ENCODE measurements at regions not wholly inside any gene's neighbourhood (a gene's known extent, or its start where the extent isn't known, plus 50 kb on each side); places are given as distances from the start of the nearest gene placed in this dataset.
"Not testable (repeated sequence)": the region's sequence is repeated elsewhere in the genome, so short reads cannot be mapped to it uniquely, and the experiment has no call there.

DNA sequence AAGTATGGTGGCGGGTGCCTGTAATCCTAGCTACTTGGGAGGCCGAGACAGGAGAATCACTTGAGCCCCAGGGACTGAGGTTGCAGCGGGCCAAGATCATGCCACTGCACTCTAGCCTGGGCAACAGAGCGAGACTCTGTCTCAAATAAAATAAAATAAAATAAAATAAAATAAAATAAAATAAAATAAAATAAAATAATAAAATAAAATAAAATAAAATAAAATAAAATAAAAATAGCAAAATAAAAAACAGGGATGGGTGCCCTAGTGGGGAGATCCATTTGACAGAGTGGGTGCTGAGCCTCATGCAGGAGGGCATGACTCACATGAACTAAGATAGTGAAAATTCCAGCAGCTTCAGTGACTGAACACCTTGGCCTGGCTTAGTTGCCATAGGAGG, 460.7 kb downstream of the PLPP3 start:
- DNase-seq (ENCODE audit: low spot score), result not testable (repeated sequence)

DNA sequence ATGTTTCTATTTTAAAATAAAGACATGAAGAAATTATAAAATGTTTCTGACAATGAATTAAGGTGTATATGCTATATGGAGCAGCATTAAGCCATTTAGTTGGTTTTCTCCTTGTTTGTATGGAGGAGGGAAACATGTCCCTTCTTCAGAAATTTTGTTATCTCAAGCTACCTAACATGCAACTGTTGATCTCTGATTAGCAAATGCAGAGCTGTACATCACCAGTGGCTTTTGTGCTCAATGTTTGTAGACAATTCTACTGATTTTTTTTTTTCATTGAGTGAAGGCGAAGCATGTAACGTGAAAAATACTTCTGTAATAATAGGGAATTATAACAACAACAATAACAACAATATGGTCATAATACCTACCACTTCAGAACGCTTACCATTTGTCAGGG, 463.7 kb downstream of the PLPP3 start:
- no peak for DNase-seq (ENCODE audit: low spot score)

- DNase-seq (ENCODE audit: low spot score), result no peak
Measured at GRCh38 chr1:56113679-56114078, 465.7 kb downstream of the PLPP3 start.

DNA sequence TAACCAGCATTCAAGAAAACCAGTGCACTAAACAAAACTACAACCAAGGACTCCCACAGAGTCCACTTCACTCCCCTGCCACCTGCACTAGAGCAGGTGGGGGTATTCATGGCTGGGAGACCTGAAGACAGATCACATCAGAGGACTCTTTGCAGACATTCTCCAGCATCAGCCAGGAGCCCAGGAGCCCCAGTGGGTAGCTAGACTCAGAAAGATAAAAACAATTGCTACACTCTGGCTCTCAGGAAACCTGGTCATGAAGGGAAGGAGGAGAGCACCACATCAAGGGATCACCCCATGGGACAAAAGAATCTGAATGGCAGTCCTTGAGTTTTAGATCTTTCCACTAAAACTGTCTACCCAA, 472.1 kb downstream of the PLPP3 start:
- DNase-seq (ENCODE audit: low spot score), result no peak

- no peak for DNase-seq (ENCODE audit: low spot score)
Measured at GRCh38 chr1:56106531-56107274, 472.7 kb downstream of the PLPP3 start.

DNA sequence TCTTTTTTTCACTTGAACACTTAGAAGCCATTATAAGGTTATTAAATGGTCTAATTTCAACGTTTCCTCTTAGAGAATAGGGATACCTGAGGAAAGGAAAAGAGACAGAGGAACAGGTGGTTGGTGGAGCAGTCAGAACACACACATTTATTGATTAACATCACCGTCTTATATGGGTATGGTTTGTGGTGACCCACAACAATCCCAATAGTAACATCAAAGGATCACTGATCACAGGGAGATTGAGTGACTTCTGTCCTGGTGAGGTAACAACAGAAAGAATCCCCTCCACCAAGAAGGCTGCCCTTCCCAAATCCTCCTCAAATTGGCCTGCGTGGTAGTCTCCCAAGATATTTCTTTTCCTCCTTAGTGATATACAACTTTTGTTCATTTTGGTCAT, 474.0 kb downstream of the PLPP3 start:
- no peak for DNase-seq (ENCODE audit: low spot score)

DNA sequence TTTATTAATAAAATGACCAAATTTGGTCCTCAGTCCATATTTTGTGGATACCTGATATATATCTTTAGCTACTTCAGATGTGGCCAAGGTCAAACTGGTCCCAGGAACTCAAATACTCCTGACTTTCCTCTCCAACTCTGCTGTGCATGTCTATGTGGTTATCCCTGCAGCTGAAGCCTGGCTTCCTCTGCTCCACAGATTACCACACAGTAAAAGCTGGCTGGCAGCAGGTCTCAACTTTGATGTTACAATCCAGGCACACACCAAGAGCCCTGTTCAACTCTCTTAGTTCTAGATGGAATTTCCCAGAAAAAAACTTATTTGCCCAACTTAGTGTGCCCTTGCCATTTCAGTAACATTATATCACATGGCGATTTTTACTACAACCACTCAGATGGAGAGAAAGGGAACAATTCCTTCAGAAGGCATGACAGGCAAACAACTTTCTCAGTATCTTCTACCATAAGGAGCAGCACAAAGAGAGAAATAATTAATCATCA, 479.5 kb downstream of the PLPP3 start:
- DNase-seq (ENCODE audit: low spot score), result no peak

DNA sequence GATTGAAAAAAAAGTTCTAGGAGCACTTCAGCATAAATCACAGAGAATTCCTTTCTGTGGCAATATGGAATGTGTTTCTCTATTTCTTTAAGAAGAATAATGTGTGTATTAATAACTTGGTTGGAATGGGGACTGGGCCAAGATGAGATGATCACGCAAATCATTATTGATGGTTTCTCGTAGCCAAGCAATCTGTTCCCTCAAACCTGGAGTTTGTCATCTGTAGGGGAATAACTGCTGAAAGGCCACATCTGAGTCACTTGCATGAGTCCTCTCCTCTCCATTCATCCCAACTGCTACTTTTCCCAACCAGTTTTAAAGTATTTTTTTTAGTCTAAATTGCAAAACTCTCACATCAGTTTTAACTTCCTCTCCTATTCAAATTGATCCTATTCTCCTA, 480.4 kb downstream of the PLPP3 start:
- DNase-seq (ENCODE audit: low spot score), result no peak

DNA sequence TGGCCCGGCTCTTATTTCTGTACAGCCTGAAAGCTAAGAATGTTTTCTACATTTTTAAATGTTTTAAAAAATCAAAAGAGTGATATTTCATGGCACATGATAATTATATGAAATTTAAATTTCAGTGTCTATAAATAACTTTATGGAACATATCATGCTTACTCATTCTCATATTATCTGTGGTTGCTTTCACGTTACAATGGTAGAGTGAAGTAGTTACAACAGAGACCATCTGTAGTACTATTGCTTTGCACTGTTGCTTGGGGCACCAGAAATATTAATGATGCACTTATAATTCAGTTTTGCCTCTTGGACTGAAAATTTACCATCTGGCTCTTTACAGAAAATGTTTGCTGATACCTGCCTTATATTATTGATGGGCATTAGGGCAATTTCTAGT, 481.6 kb downstream of the PLPP3 start:
- DNase-seq (ENCODE audit: low spot score), result no peak

DNA sequence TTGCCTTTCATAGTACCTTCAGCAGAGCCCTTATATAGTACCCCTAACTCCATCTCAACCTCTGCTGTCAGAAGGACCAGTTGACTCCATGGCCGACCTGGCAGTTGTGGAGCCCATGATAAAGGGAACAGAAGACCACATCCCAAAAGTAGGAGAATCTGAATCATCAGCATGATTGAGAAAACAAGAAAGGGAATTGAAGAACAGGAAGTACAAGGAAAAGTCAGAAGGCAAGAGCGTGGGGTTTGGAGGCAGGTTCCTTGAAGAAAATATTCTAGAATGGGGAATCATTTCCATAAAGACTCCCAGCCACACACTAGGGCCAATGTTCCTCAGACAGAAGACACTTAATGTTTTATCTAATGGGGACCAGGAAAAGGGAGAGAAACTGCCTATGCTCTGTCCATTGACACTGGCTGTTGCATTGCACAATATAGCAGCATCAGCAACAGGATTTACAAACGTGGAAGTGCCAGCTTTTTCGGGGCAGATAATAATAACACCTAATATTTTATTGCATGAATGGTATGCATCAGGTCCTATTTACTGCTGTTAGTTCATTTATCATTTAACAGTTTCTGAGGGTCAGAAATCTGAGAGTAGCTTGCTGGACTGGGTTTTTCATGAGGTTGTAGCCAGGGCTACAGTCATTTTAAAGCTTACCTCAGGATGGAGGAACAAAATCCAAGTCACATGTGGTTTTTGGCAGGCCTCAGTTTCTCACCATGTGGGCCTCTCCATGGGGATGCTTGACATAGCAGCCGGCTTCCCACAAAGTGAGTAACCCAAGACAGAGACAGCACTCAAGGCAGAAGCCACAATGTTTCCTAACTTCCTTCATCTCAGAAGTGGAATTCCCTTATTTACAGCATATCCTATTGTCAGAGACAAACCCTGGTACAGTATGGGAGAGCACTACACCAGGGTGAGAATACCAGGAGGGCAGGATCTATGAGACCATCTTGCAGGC, 483.4 kb downstream of the PLPP3 start:
- DNase-seq (ENCODE audit: low spot score), result no peak

GRCh38 chr1:56094168-56094567, 485.2 kb downstream of the PLPP3 start:
- no peak for DNase-seq (ENCODE audit: low spot score)

- no peak for DNase-seq (ENCODE audit: low spot score)
Measured at GRCh38 chr1:56092684-56093570, 486.4 kb downstream of the PLPP3 start.

- not testable (repeated sequence) for DNase-seq (ENCODE audit: low spot score)
Measured at GRCh38 chr1:56089826-56090225, 489.5 kb downstream of the PLPP3 start.

- DNase-seq (ENCODE audit: low spot score), result no peak
Measured at GRCh38 chr1:56084246-56084645, 495.1 kb downstream of the PLPP3 start.

- DNase-seq (ENCODE audit: low spot score), result no peak
Measured at GRCh38 chr1:56081736-56082135, 497.6 kb downstream of the PLPP3 start.

DNA sequence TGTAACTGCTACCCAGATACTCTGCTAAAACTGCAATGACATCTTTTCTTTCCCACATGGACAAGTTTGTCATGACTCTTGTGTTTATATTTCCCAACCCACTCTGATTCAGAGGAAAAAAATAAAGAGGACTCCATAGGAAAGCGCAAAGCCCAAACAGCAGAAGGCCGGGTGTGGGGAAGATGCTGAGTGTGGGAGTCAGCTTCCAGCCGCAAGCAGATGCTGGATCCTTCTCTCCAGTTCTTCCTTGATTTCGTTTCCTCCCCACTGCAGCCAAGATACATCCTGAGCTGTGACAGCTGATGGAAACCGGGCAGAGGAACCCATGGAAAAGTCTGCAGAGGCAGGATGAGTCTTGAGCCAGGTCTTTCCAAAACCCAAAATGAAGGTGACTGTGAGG, 498.2 kb downstream of the PLPP3 start:
- DNase-seq (ENCODE audit: low spot score), result no peak

DNA sequence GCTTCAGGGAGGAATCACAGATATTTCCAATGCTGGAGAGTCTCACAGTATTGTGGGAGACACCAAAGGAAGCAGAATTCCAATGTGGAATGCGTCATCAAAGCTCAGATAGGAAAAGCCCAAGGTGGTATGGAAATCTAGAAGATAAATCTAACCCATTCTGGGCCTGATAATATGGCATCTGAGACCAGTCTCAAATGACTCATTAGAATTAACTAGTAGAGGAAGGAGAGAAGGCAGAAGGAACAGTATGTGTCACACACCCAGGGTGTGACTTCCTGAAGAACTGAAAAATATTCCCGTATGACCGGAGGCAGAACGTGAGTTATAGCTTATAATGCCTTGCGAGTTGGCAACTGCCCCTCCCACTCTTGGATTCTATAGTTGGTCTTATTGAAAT, 499.2 kb downstream of the PLPP3 start:
- DNase-seq (ENCODE audit: low spot score), result no peak

DNA sequence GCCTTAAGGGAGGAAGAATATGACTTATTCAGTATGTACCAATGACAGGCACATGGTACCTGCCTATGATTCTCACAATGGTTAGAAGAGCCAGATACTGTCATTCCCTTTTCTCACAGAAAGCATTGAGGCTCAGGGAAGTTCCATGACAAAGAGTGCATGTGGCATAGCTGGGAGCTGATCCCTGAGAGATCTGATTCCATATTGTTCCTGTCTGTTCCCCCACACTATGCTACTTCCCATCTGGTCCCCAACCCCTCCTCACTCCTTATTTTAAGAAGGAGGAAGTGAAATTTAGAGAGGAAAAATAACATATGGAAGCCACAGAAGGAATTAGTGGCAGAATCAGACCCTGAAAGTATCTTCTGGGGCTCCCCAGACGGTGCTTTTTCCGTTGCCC, 500.0 kb downstream of the PLPP3 start:
- DNase-seq (ENCODE audit: low spot score), result no peak

DNA sequence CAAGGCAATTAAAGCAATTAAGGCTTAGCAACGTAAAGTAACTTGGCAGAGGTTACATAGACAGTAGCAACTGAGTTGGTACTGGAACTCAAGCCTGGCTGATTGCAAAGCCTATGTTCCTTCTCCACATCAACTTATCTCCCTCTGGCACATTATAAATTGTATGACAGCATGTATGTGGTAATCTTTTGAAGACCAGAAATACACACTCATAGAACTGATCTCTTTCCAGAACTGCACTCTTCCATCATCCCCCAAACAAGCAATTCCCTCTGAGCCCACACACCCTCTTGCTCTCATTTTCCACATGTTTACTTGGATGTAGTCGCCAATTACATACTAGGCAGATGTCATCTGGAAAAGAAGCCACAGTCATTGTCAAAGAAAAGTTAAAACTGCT, 502.2 kb downstream of the PLPP3 start:
- DNase-seq (ENCODE audit: low spot score), result no peak

- no peak for DNase-seq (ENCODE audit: low spot score)
Measured at GRCh38 chr1:56074007-56074651, 505.2 kb downstream of the PLPP3 start.

GRCh38 chr1:56073614-56074006, 505.8 kb downstream of the PLPP3 start:
- DNase-seq (ENCODE audit: low spot score), result no peak

DNA sequence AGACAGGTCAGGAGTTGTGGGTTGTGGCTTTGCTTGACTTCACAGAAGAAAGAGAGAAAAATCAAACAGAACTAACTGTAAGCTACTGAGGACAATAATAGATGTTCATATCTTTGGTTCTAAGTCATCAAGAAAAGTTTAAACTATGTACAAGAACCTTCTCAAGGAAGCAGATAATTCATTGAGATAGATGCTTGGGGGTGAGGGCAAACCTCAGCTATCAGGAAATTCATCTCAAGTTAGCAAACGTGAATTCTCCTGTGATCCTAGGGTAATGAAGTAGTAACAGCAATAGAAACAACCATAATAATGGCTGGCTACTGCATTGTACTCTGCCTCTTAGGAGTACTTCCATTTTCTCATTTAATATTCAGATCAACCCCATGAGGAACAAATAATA, 506.2 kb downstream of the PLPP3 start:
- DNase-seq (ENCODE audit: low spot score), result no peak
